Right lobe of liver (tissue), 6 donors: ENCODE measurements at regions not wholly inside any gene's neighbourhood (a gene's known extent, or its start where the extent isn't known, plus 50 kb on each side); places are given as distances from the start of the nearest gene placed in this dataset.

Experiments
- ATAC-seq, 4 donors: fragments of 200-7000 bp; cut with Tn5 transposase; one replicate each; pipeline ENCODE4 v1.9.1; 2020; ENCODE audit warnings: mild to moderate bottlenecking in 4 of 4, moderate library complexity in 4 of 4
- DNase-seq, 3 donors: peaks; one replicate each; pipeline ENCODE4 v3.0.0-alpha.2; 2020
- H3K27ac ChIP-seq, 3 donors: fragments of 200-600 bp; one replicate each; pipeline ENCODE4 v1.8.0; 2022
- H3K27me3 ChIP-seq, 2 donors: fragments of 200-600 bp; one replicate each; pipeline ENCODE4 v1.8.0; 2022
- H3K36me3 ChIP-seq, 4 donors: fragments of 200-600 bp; sonication (generic) in 1 of 4; one replicate each; pipeline versions ENCODE4 v1.5.1 to v1.8.0; 2017 to 2022; ENCODE audit warnings: control low read depth in 1 of 4
- H3K4me1 ChIP-seq, 4 donors: fragments of 200-600 bp; sonication (generic) in 1 of 4; one replicate each; pipeline versions ENCODE4 v1.5.1 to v1.8.0; 2017 to 2022; ENCODE audit warnings: control low read depth in 1 of 4
- H3K4me3 ChIP-seq, 3 donors: fragments of 200-600 bp; one replicate each; pipeline ENCODE4 v1.8.0; 2022
- H3K9me3 ChIP-seq, 4 donors: fragments of 200-600 bp; sonication (generic) in 1 of 4; one replicate each; pipeline versions ENCODE4 v1.5.1 to v1.8.0; 2017 to 2022; ENCODE audit warnings: control low read depth in 1 of 4
- CTCF ChIP-seq, 4 donors: fragments of 200-600 bp in 3 of 4; fragments of 450-650 bp in 1 of 4; IDR thresholded peaks; one replicate each; pipeline versions ENCODE4 v1.5.1 to v1.8.0; 2016 to 2022; ENCODE audit warnings: antibody characterized with exemption in 4 of 4, mild to moderate bottlenecking in 2 of 4
- POLR2A ChIP-seq: fragments of 450-650 bp; IDR thresholded peaks from one replicate; pipeline ENCODE4 v1.6.1; 2017; ENCODE audit warnings: antibody characterized with exemption, mild to moderate bottlenecking
- WGBS: methylation state at CpG from one replicate; pipeline ENCODE4 v1.1.6; 2018; ENCODE audit warnings: low coverage, low lambda C conversion rate; ENCODE audit not compliant: insufficient coverage; ENCODE audit errors: missing lambda C conversion rate; 5-methylcytosine and 5-hydroxymethylcytosine counted together
- intact Hi-C, 2 donors: fragments of 100-400 bp; cut with DNase I; formaldehyde crosslinking; loops; one replicate each; pipeline versions ENCODE4 v1.11.2 to v1.14.1; 2022
- donor health status: DM: no; HTN: yes; CAD: no.
- donor health status: DM: no; HTN: no; CAD: no.
- donor health status: DM: no; HTN: no; CAD: no.
- donor health status: DM: no; HTN: yes; CAD: no.
- donor health status: DM: no; HTN: yes; CAD: no.

- no peak for ATAC-seq
- no peaks in the 10 kb centered on the region for H3K9me3 ChIP-seq
Measured at GRCh38 chrX:131923614-131924250, 99.4 kb upstream of the STK26 start.

GRCh38 chrX:131938749-131939148 lies 84.4 kb upstream of the STK26 start:
- no peak for TF ChIP-seq CTCF (IDR thresholded peaks at IDR 0.05)
- no peak for TF ChIP-seq POLR2A
- intact Hi-C loops, result no loop called here
- WGBS, result 52% methylated on average over 8 of the region's 8 CpGs
- Histone ChIP-seq H3K36me3 (no peaks in the 10 kb centered on the region), H3K27me3 (peaks cover 0 to 14% of the 10 kb centered on the region in 2 donors), H3K4me1 (no peaks in the 10 kb centered on the region), H3K27ac (no peak overlapping the region), H3K4me3 (no peak overlapping the region), H3K9me3 (no peaks in the 10 kb centered on the region)
- DNase-seq (no peak), ATAC-seq (no peak)

More at GRCh38 chrX:131923614-131924250, 99.4 kb upstream of the STK26 start:
- intact Hi-C loops, result no loop called here
- H3K27ac ChIP-seq, result no peak overlapping the region
- H3K36me3 ChIP-seq, result no peaks in the 10 kb centered on the region
- no peaks in the 10 kb centered on the region for H3K27me3 ChIP-seq
- H3K4me1 ChIP-seq, result no peaks in the 10 kb centered on the region
- 81% methylated on average over 3 of the region's 5 CpGs for WGBS
- H3K4me3 ChIP-seq, result no peak overlapping the region
- no peak for TF ChIP-seq CTCF (IDR thresholded peaks at IDR 0.05)
- TF ChIP-seq POLR2A, result no peak
- DNase-seq, result peak in 1 of 3 donors; percentile 26

GRCh38 chrX:131942034-131942433 lies 81.1 kb upstream of the STK26 start:
- WGBS, result 35% methylated on average over 2 of the region's 2 CpGs
- no peaks in the 10 kb centered on the region for H3K9me3 ChIP-seq
- no peak overlapping the region for H3K27ac ChIP-seq
- H3K4me3 ChIP-seq, result no peak overlapping the region
- TF ChIP-seq POLR2A, result no peak
- TF ChIP-seq CTCF (IDR thresholded peaks at IDR 0.05), result no peak
- H3K27me3 ChIP-seq, result peaks cover 0 to 14% of the 10 kb centered on the region in 2 donors
- intact Hi-C loops, result no loop called here
- H3K4me1 ChIP-seq, result no peaks in the 10 kb centered on the region
- H3K36me3 ChIP-seq, result no peaks in the 10 kb centered on the region
- DNase-seq (no peak), ATAC-seq (no peak)

GRCh38 chrX:131944936-131945902 lies 77.9 kb upstream of the STK26 start:
- Histone ChIP-seq H3K27me3 (peaks cover 0 to 4% of the 10 kb centered on the region in 2 donors), H3K36me3 (no peaks in the 10 kb centered on the region), H3K9me3 (no peaks in the 10 kb centered on the region), H3K27ac (no peak overlapping the region), H3K4me3 (no peak overlapping the region), H3K4me1 (no peaks in the 10 kb centered on the region)
- 41% methylated on average over 7 of the region's 7 CpGs for WGBS
- no peak for DNase-seq
- ATAC-seq, result no peak
- intact Hi-C loops, result no loop called here
- TF ChIP-seq CTCF (IDR thresholded peaks at IDR 0.05) (no peak), POLR2A (no peak)
